H9 (cell line): ENCODE measurements at regions not wholly inside any gene's neighbourhood (a gene's known extent, or its start where the extent isn't known, plus 50 kb on each side); places are given as distances from the start of the nearest gene placed in this dataset.

Source experiments
- DNase-seq: peaks from one replicate; pipeline ENCODE4 v3.0.0-alpha.2; 2017
- H2AFZ ChIP-seq: one replicate; pipeline ENCODE4 v1.6.1; 2013; ENCODE audit warnings: mild to moderate bottlenecking, low read length, control low read depth, moderate library complexity
- H2AK5ac ChIP-seq: 2 replicates; pipeline ENCODE4 v1.6.1; 2013; ENCODE audit warnings: low read length, control low read depth, mixed read lengths; ENCODE audit not compliant: insufficient read length
- H2BK120ac ChIP-seq: one replicate; pipeline ENCODE4 v1.6.1; 2013; ENCODE audit warnings: low read depth, mild to moderate bottlenecking, low read length, control low read depth, inconsistent platforms; ENCODE audit not compliant: poor library complexity, severe bottlenecking
- H2BK12ac ChIP-seq: 2 replicates; pipeline ENCODE4 v1.6.1; 2013; ENCODE audit warnings: low read length, control low read depth, mixed read lengths, low read depth; ENCODE audit not compliant: insufficient read length
- H2BK15ac ChIP-seq: 2 replicates; pipeline ENCODE4 v1.6.1; 2013; ENCODE audit warnings: low read depth, low read length, control low read depth
- H2BK20ac ChIP-seq: one replicate; pipeline ENCODE4 v1.6.1; 2013; ENCODE audit warnings: low read depth, mild to moderate bottlenecking, low read length, control low read depth, inconsistent platforms; ENCODE audit not compliant: poor library complexity, severe bottlenecking
- H2BK5ac ChIP-seq: 2 replicates; pipeline ENCODE4 v1.6.1; 2013; ENCODE audit warnings: low read length, control low read depth, mixed read lengths; ENCODE audit not compliant: insufficient read length
- H3K14ac ChIP-seq: 2 replicates; pipeline ENCODE4 v1.6.1; 2013; ENCODE audit warnings: low read length, control low read depth; ENCODE audit not compliant: insufficient read depth
- H3K18ac ChIP-seq: 2 replicates; pipeline ENCODE4 v1.6.1; 2013; ENCODE audit warnings: low read depth, mild to moderate bottlenecking, mixed read lengths, low read length, control low read depth; ENCODE audit not compliant: insufficient read length
- H3K23ac ChIP-seq: 2 replicates; pipeline ENCODE4 v1.6.1; 2013; ENCODE audit warnings: low read length, control low read depth, mixed read lengths, low read depth; ENCODE audit not compliant: insufficient read length
- H3K23me2 ChIP-seq: 2 replicates; pipeline ENCODE4 v1.6.1; 2013; ENCODE audit warnings: low read depth, mild to moderate bottlenecking, mixed read lengths, low read length, control low read depth; ENCODE audit not compliant: insufficient read length, poor library complexity, severe bottlenecking
- H3K27ac ChIP-seq: 2 replicates; pipeline ENCODE4 v1.5.1; 2013; ENCODE audit warnings: low read length, control low read depth, mixed read lengths, low read depth; ENCODE audit not compliant: insufficient read length
- H3K27me3 ChIP-seq: 2 replicates; pipeline ENCODE4 v1.6.1; 2013; ENCODE audit warnings: low read length, control low read depth, inconsistent platforms; ENCODE audit not compliant: insufficient read depth
- H3K4ac ChIP-seq: 2 replicates; pipeline ENCODE4 v1.6.1; 2013; ENCODE audit warnings: low read depth, mild to moderate bottlenecking, control low read depth, inconsistent platforms, low read length, moderate library complexity
- H3K4me1 ChIP-seq: 2 replicates; pipeline ENCODE4 v1.6.1; 2013; ENCODE audit warnings: low read length, control low read depth, inconsistent platforms; ENCODE audit not compliant: insufficient read depth
- H3K4me2 ChIP-seq: 2 replicates; pipeline ENCODE4 v1.6.1; 2013; ENCODE audit warnings: low read length, control low read depth, mixed read lengths; ENCODE audit not compliant: insufficient read length, insufficient read depth
- H3K56ac ChIP-seq: 2 replicates; pipeline ENCODE4 v1.6.1; 2013; ENCODE audit warnings: low read depth, mild to moderate bottlenecking, mixed read lengths, low read length, control low read depth; ENCODE audit not compliant: insufficient read length
- H3K79me1 ChIP-seq: 2 replicates; pipeline ENCODE4 v1.6.1; 2013; ENCODE audit warnings: low read depth, mild to moderate bottlenecking, moderate library complexity, low read length, control low read depth, inconsistent platforms; ENCODE audit not compliant: insufficient read depth, poor library complexity, severe bottlenecking
- H3K79me2 ChIP-seq: 2 replicates; pipeline ENCODE4 v1.6.1; 2013; ENCODE audit warnings: low read length, control low read depth, inconsistent platforms; ENCODE audit not compliant: insufficient read depth
- H3K9ac ChIP-seq: 2 replicates; pipeline ENCODE4 v1.6.1; 2013; ENCODE audit warnings: low read length, control low read depth, mixed read lengths; ENCODE audit not compliant: insufficient read length; ENCODE audit errors: extremely low read depth
- H3K9me3 ChIP-seq: one replicate; pipeline ENCODE4 v1.6.1; 2013; ENCODE audit warnings: low read depth, low read length, inconsistent platforms; ENCODE audit not compliant: control insufficient read depth
- H3T11ph ChIP-seq: one replicate; pipeline ENCODE4 v1.6.1; 2013; ENCODE audit warnings: mild to moderate bottlenecking, low read length, control low read depth, inconsistent platforms
- H4K20me1 ChIP-seq: one replicate; pipeline ENCODE4 v1.6.1; 2013; ENCODE audit not compliant: control insufficient read depth, insufficient read length, insufficient read depth
- H4K5ac ChIP-seq: 2 replicates; pipeline ENCODE4 v1.6.1; 2013; ENCODE audit warnings: low read depth, mild to moderate bottlenecking, mixed read lengths, low read length, control low read depth; ENCODE audit not compliant: insufficient read length
- H4K8ac ChIP-seq: replicated peaks from 2 replicates; pipeline ENCODE4 v1.6.1; 2013; ENCODE audit warnings: low read length, control low read depth, mixed read lengths, low read depth; ENCODE audit not compliant: insufficient read length
- H4K91ac ChIP-seq: 2 replicates; pipeline ENCODE4 v1.6.1; 2013; ENCODE audit warnings: low read depth, mild to moderate bottlenecking, moderate library complexity, mixed read lengths, low read length, control low read depth; ENCODE audit not compliant: insufficient read length
- H3K27ac Mint-ChIP-seq, 3 experiments: 2 replicates in 2 of 3; 3 replicates in 1 of 3; pipeline ENCODE4 v1.8.0; 2020 to 2021; ENCODE audit warnings: mixed read lengths in 3 of 3, mild to moderate bottlenecking in 1 of 3, moderate library complexity in 1 of 3
- H3K27me3 Mint-ChIP-seq: 2 replicates; pipeline ENCODE4 v1.8.0; 2021; ENCODE audit warnings: low read depth, mild to moderate bottlenecking, moderate library complexity, mixed read lengths
- H3K36me3 Mint-ChIP-seq, 3 experiments: 2 replicates in 2 of 3; 3 replicates in 1 of 3; pipeline ENCODE4 v1.8.0; 2020 to 2021; ENCODE audit warnings: low read depth in 3 of 3, mixed read lengths in 3 of 3; ENCODE audit not compliant: insufficient read depth in 1 of 3
- H3K4me1 Mint-ChIP-seq, 2 experiments: 2 replicates each; pipeline ENCODE4 v1.8.0; 2020; ENCODE audit warnings: mixed read lengths in 2 of 2
- H3K4me3 Mint-ChIP-seq, 2 experiments: 2 replicates in 1 of 2; 3 replicates in 1 of 2; pipeline ENCODE4 v1.8.0; 2020 to 2021; ENCODE audit warnings: mild to moderate bottlenecking in 2 of 2, mixed read lengths in 2 of 2, moderate library complexity in 1 of 2
- H3K9me3 Mint-ChIP-seq, 2 experiments: 2 replicates in 1 of 2; 3 replicates in 1 of 2; pipeline ENCODE4 v1.8.0; 2020; ENCODE audit warnings: mild to moderate bottlenecking in 2 of 2, mixed read lengths in 2 of 2, moderate library complexity in 1 of 2
- CTCF ChIP-seq: fragments of 200-600 bp; sonication (generic); conservative IDR thresholded peaks from 3 replicates; pipeline ENCODE4 v1.8.0; 2021; ENCODE audit warnings: antibody characterized with exemption, mild to moderate bottlenecking
- WGBS: extraction: QIAGEN DNeasy Blood & Tissue Kit; methylation state at CpG from one replicate; pipeline ENCODE4 v1.1.7; 2013; ENCODE audit warnings: missing lambda C conversion rate, low lambda C conversion rate, mixed read lengths; ENCODE audit not compliant: insufficient read length; ENCODE audit errors: extremely low coverage; 5-methylcytosine and 5-hydroxymethylcytosine counted together

GRCh38 chr5:127223256-127223974, 67.2 kb upstream of the MEGF10 start:
- Histone ChIP-seq H3K4me2 (no peak overlapping the region), H4K8ac (no peak overlapping the region), H2AK5ac (no peak overlapping the region), H3K14ac (no peak overlapping the region), H3K18ac (no peak overlapping the region), H4K20me1 (no peaks in the 10 kb centered on the region), H2BK15ac (no peak overlapping the region), H3K4ac (no peak overlapping the region), H3K9ac (no peak overlapping the region), H2BK5ac (no peak overlapping the region), H2BK20ac (no peak overlapping the region), H4K5ac (no peak overlapping the region), H3K23ac (no peak overlapping the region), H4K91ac (no peak overlapping the region), H2BK12ac (no peak overlapping the region), H3T11ph (no peak overlapping the region), H3K23me2 (no peaks in the 10 kb centered on the region), H3K79me1 (no peaks in the 10 kb centered on the region), H3K56ac (no peak overlapping the region), H3K4me1 (no peaks in the 10 kb centered on the region), H3K27ac (no peak overlapping the region), H2BK120ac (no peak overlapping the region), H2AFZ (no peak overlapping the region), H3K27me3 (no peaks in the 10 kb centered on the region; the same call in 1 of the 2 replicates), H3K9me3 (no peaks in the 10 kb centered on the region), H3K79me2 (no peaks in the 10 kb centered on the region)
- peaks cover 9% of the 10 kb centered on the region for H3K27me3 Mint-ChIP-seq
- no peak for TF ChIP-seq CTCF
- peaks cover under 1 to 4% of the 10 kb centered on the region in 2 experiments; a peak in 3 of 4 replicates for H3K4me1 Mint-ChIP-seq
- WGBS: no CpG with 5 or more reads among the region's 6 CpGs
- peaks cover 0 to 2% of the 10 kb centered on the region in 2 experiments; a peak in 2 of 5 replicates for H3K9me3 Mint-ChIP-seq
- DNase-seq: no peak
- no peak overlapping the region for H3K4me3 Mint-ChIP-seq
- H3K27ac Mint-ChIP-seq: no peak overlapping the region
- peaks cover 1 to 8% (median 2%) of the 10 kb centered on the region in 3 experiments; a peak in 4 of 7 replicates for H3K36me3 Mint-ChIP-seq
